Left forelimb (tissue), 1 donor: ENCODE measurements at regions not wholly inside any gene's neighbourhood (a gene's known extent, or its start where the extent isn't known, plus 50 kb on each side); places are given as distances from the start of the nearest gene placed in this dataset.

Experiments used
- DNase-seq: peaks from one replicate; pipeline ENCODE4 v3.0.0-alpha.2; 2018; ENCODE audit warnings: low spot score

DNA sequence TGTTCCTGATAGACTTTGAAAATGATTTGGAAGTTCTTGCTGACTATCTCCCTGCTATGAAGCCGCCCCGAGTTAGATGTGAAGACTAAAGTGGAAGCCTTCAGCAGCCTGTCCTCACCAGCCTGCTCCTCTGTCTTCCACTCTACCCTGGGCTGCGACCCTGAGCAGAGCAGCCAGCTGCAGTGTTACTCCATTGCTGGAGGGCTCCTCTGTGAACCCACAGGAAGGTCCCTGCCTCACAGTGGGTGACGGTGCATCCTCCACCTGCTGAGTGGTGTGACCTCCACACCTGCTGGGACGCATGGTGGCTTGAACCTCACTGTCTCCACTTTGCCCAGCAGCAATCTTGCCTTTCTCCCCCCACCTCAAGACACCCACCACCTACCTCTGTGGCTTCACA is 116.4 kb downstream of the IRS2 start:
- no peak for DNase-seq

GRCh38 chr13:109669234-109669612 is 117.2 kb downstream of the IRS2 start:
- DNase-seq, result no peak

DNA sequence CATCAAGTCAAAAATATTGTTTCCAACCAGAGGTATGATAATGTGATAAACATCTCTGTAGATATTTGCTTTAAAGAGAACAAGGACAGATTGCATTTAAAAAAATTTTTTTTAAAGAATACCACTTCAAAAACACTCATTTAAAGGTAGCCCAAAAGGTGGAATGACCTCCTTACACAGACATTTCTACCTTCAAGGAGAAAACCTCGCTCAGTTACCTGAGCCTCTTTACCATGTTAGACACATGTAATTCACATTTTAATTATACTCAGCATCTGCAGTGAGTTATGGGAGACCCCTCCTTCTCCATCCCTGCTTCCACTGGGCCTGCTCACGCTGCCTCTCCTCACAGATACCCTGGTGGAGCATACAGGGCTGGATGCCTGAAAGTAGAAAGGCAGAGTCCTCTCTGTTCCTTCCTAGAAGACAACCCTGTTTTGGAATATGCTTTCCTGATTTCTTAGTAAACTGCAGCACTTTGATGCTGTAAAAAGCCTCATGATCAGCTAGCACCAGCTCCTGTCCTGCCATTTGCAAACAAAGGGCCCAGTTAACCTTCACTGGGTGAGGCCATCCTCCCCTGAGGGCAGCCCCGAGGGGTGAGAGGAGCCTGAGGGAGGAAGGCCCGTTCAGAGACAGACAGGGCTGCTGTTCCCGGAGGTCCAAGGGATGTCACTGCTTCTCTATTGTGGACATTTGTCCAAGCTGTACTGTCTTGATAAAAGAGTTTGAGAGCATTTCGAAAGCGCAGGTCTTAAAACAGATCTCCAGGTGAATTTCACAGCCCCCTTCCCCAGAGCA is 117.8 kb downstream of the IRS2 start:
- no peak for DNase-seq

- DNase-seq, result no peak
Measured at GRCh38 chr13:109667807-109668291, 118.5 kb downstream of the IRS2 start.

GRCh38 chr13:109667056-109667455 is 119.3 kb downstream of the IRS2 start:
- DNase-seq, result no peak

GRCh38 chr13:109666656-109667055 is 119.7 kb downstream of the IRS2 start:
- no peak for DNase-seq

GRCh38 chr13:109665781-109666249 is 120.6 kb downstream of the IRS2 start:
- no peak for DNase-seq

DNA sequence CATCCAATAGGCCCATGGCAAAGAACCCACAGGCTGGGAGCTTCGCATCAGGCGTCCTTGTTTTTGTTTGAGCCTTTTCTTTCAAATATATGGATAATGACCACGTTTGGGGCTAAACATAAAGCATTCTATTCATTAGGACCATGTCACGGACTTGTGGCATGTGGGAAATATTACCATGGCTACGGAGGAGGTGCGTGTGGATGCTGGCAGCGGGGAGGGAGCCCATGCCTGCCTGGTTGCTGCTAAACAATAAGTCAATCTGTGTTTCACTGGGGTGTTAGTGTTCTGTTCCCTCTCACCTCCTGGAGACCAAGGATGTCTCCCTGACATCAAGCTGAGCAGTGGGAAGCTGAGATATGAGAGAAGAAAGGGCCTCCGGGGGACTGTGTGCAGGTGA is 121.1 kb downstream of the IRS2 start:
- no peak for DNase-seq

DNA sequence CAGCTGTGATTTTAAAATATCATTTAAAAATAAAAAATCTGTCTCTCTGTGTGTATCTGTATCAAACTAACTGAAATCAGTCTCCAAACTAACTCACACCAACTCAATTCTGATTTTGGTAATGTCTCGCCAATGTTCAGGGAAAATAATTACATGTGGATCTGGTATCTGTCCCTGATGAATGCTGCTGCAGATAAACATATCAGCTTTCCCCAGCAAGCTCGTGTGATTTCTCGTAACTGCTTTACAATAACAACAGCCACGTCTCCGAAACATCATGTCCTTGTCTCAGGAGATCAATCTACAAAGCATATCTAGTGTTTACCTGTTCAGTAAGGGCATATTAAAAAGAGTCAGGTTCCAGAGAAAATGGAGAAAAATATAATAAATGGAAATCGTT is 129.0 kb downstream of the IRS2 start:
- DNase-seq, result no peak

DNA sequence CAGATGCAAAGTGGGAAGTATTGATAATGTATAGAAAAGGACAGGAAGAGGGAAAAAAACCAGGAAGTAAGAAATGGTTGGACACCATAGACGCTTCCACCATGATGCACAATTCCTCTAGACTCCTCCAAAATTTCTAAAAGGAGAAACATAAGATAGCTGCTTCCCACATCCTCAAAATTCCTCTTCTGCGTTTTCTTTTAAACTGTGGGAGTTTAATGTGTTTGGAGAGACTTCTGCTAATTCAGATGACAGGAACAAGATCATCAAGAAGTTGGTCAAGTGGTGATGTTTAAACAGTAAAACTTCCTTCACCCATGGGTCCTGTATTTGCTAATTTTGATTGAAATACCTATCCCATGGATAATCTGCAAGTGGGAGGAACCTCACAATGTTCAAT is 130.2 kb downstream of the IRS2 start:
- no peak for DNase-seq

- DNase-seq, result no peak
Measured at GRCh38 chr13:109655611-109656010, 130.8 kb downstream of the IRS2 start.

DNA sequence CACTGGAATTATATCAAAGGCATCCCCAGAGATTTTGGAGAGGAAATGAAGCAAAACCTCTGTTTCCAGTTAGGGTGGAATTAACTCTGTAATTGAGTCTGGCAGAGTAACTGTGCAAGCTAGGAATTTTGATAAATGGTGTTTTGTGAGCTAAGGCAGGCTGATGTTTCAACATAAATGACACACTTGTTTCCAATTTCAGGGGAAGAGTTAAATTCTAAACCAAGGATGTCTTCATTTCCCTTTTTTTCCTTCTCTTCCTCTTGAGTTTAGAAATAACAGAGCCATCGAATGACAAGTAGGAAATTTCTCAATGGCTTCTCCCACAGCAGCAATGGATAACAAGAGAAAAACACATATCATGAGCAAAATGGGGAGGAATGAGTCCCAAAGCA is 131.2 kb downstream of the IRS2 start:
- DNase-seq, result no peak

GRCh38 chr13:109654341-109655205 is 131.8 kb downstream of the IRS2 start:
- DNase-seq, result no peak

GRCh38 chr13:109652531-109652930 is 133.9 kb downstream of the IRS2 start:
- no peak for DNase-seq

DNA sequence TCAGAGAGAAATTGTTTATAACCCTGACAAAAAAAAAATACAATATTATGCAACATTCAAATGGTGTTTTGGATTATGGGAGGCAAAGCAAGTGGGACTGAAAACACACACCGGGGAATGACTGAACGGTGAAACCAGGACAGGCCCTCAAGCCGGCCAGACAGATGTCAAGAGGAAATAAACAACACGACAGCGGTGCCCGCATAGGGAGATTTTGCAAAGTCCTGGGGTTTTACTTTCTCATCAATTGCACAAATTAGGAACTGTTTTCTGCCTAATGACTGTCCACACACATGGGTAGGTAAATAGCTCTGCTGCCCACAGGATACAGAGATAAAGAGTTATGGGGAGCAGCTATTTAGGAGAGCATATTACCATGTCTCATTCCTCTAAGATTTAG is 134.5 kb downstream of the IRS2 start:
- DNase-seq, result no peak

DNA sequence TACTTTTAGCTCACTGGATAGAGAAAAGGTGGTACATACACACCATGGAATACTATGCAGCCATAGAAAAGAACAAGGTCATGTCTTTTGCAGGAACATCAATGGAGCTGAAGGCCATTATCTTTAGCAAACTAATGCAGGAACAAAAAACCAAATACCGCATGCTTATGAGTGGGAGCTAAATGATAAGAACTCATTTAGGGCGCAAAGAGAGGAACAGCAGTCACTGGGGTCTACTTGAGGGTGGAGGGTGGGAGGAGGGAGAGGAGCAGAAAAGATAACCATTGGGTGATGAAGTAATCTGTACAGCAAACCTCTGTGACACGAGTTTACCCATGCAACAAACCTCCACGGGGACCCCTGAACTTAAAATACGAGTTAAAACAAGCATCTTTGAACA is 135.1 kb downstream of the IRS2 start:
- DNase-seq, result no peak

DNA sequence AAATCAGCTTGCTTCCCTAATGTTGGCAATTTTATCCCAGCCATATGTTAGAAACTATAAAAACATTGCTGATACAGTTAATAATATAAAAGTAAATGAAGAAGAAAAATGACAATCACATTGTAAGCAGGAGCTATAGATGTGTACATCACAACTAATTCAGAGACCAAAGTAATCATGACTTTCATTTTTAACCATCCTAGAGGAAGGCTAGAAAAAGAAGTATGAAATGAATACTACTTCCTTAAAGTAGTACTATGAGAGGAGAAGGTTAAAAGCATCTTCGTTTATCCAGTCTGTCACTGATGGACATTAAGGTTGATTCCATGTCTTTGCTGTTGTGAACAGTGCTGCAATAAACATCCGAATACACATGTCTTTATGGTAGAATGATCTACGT is 135.5 kb downstream of the IRS2 start:
- DNase-seq, result no peak

- no peak for DNase-seq
Measured at GRCh38 chr13:109649713-109650112, 136.7 kb downstream of the IRS2 start.

DNA sequence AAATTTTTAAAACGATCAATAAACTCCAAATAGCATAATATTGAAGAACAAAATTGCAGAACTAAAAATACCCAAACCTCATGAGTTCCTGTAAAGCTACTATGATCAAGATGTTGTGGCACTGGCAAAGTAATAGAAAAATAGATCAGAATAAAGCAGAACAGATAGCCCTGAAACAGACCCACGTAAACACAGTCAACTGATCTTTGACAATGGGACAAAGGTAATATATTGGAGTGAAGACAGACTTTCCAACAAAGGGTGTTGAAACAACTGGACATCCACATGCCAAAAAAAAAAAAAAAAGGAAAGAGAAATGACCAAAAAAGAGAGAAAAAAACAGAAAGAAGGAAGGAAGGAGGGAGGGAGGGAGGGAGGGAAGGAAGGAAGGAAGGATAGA is 138.7 kb downstream of the IRS2 start:
- no peak for DNase-seq

- no peak for DNase-seq
Measured at GRCh38 chr13:109647053-109647452, 139.3 kb downstream of the IRS2 start.

- DNase-seq, result no peak
Measured at GRCh38 chr13:109646423-109646822, 140.0 kb downstream of the IRS2 start.

DNA sequence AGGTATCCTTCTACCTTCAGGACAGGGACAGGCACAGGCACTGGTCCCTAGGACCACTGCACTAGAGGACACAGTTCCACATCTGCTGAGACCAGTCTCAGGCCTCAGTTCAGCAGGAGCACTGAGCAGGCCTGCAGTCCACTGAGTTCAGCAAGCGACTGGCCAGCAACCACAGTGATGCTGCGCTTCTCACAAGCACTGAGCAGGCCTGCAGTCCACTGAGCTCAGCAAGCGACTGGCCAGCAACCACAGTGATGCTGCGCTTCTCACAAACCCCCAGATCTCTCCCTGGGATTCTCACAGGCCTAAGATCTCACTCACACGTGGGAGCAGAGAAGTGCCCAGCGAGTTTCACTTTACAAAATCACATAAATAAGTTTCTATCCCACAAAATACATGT is 140.6 kb downstream of the IRS2 start:
- no peak for DNase-seq

DNA sequence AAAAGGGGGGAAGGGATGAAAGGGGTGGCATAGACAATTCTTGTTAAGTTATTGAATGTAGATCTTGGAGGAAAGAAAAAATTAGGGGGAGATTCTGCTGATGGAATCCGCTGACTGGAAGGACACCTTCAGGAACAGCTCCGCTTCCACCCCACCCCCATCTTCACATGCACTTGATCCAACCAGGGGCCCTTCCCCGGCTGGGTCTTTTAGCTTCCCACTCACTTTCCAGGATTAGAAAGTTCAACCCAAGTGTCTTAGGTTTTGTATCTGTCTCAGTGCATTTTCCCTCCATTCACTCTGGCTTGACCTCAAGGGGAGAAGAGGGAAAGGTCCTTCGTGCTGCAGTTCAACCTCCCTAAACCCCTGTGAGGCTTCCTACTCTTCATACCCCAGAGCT is 141.4 kb downstream of the IRS2 start:
- DNase-seq, result no peak
